PC-9 (cell line): ENCODE measurements at regions not wholly inside any gene's neighbourhood (a gene's known extent, or its start where the extent isn't known, plus 50 kb on each side); places are given as distances from the start of the nearest gene placed in this dataset.

Experiments
- BruUV-seq: library from RNA; stranded (reverse); fragments of 400-500 nt; replicated peaks from 2 replicates; lab custom pipeline; 2021; lab: Mats Ljungman, UMichigan
- CTCF ChIA-PET: fragments of 300-600 bp; sonication (Branson Sonifier 250); formaldehyde crosslinking; loops from one replicate; lab custom pipeline; 2022; ENCODE audit warnings: antibody characterized with exemption; lab: Charles Lee
- POLR2A ChIA-PET: fragments of 300-600 bp; sonication (Branson Sonifier 250); formaldehyde crosslinking; loops from one replicate; lab custom pipeline; 2022; ENCODE audit warnings: antibody characterized with exemption; ENCODE audit not compliant: unreplicated experiment; lab: Charles Lee
- DNase-seq, 2 experiments: peaks; one replicate each; pipeline versions ENCODE4 v3.0.0 to v3.0.0-alpha.2; 2015 to 2022; ENCODE audit warnings: mixed read lengths in 1 of 2
- H2AFZ ChIP-seq: fragments of 200-600 bp; sonication (generic); 2 replicates; pipeline ENCODE4 v1.8.1; 2017; ENCODE audit warnings: antibody characterized with exemption
- H3F3A ChIP-seq: fragments of 200-600 bp; sonication (generic); 2 replicates; pipeline ENCODE4 v1.8.1; 2017; ENCODE audit warnings: antibody characterized with exemption, mild to moderate bottlenecking, low read depth; ENCODE audit not compliant: insufficient read depth
- H3K27ac ChIP-seq: fragments of 200-600 bp; sonication (generic); 2 replicates; pipeline ENCODE4 v1.6.1; 2016; ENCODE audit warnings: mixed run types
- H3K27me3 ChIP-seq: fragments of 200-600 bp; sonication (generic); 2 replicates; pipeline ENCODE4 v1.6.1; 2016; ENCODE audit warnings: low read depth, mixed run types; ENCODE audit not compliant: insufficient read depth
- H3K36me3 ChIP-seq: fragments of 200-600 bp; sonication (generic); 2 replicates; pipeline ENCODE4 v1.6.1; 2016; ENCODE audit warnings: low read depth, mixed run types
- H3K4me1 ChIP-seq: fragments of 200-600 bp; sonication (generic); replicated peaks from 2 replicates; pipeline ENCODE4 v1.6.1; 2016; ENCODE audit warnings: mixed run types; ENCODE audit not compliant: insufficient read depth
- H3K4me2 ChIP-seq: fragments of 200-600 bp; sonication (generic); 2 replicates; pipeline ENCODE4 v1.6.1; 2017; ENCODE audit warnings: mixed run types
- H3K4me3 ChIP-seq: fragments of 200-600 bp; sonication (generic); 2 replicates; pipeline ENCODE4 v1.6.1; 2016; ENCODE audit warnings: mixed run types
- H3K79me2 ChIP-seq: fragments of 200-600 bp; sonication (generic); 2 replicates; pipeline ENCODE4 v1.6.1; 2017; ENCODE audit warnings: low read depth, mixed run types
- H3K9me2 ChIP-seq: fragments of 200-600 bp; sonication (generic); 2 replicates; pipeline ENCODE4 v1.8.1; 2017; ENCODE audit warnings: mild to moderate bottlenecking; ENCODE audit not compliant: insufficient read depth
- H3K9me3 ChIP-seq: fragments of 200-600 bp; sonication (generic); 2 replicates; pipeline ENCODE4 v1.8.1; 2016; ENCODE audit warnings: low read depth; ENCODE audit not compliant: insufficient read depth
- H4K20me1 ChIP-seq: fragments of 200-600 bp; sonication (generic); 2 replicates; pipeline ENCODE4 v1.8.1; 2017; ENCODE audit not compliant: insufficient read depth
- EZH2 ChIP-seq: fragments of 200-600 bp; sonication (generic); IDR thresholded peaks from 2 replicates; pipeline ENCODE4 v1.8.0; 2017; ENCODE audit warnings: antibody characterized with exemption, low read depth
- intact Hi-C: fragments of 100-400 bp; cut with micrococcal nuclease; formaldehyde crosslinking; loops from one replicate; pipeline ENCODE4 v1.10.0; 2022; ENCODE audit not compliant: unreplicated experiment
- TF ChIP-seq, protein P1 (sequence below): fragments of 200-600 bp; sonication (generic); conservative IDR thresholded peaks from 2 replicates; pipeline ENCODE4 v1.6.1; 2017; ENCODE audit warnings: mixed run types, antibody characterized with exemption, mild to moderate bottlenecking, moderate library complexity

DNA sequence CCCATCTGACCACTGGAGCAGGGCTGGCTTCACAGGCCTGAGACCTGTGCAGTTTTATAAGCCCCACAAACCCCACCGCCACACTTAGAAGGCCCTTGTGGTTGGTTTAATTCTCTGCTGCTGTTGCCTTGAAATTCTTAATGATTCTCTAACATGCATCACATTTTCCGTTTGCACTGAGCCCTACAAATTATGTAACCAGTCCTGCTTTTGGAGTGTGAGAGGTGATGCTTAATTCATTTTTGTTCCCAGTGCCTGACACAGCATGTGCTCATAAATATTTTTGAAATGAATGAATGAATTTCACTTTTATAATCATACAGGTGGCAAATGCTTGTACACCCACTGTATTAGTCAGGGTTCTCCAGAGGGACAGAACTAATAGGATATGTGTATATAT, 52.8 kb upstream of the PLXNC1 start:
- Histone ChIP-seq H2AFZ (no peak overlapping the region), H3K4me2 (no peak overlapping the region), H3K9me2 (no peaks in the 10 kb centered on the region), H3K79me2 (no peaks in the 10 kb centered on the region), H3K27ac (no peak overlapping the region), H4K20me1 (no peaks in the 10 kb centered on the region), H3K36me3 (no peaks in the 10 kb centered on the region), H3K9me3 (no peaks in the 10 kb centered on the region), H3K4me1 (peaks cover 23% of the 10 kb centered on the region), H3F3A (peaks cover 16% of the 10 kb centered on the region; the same call in 1 of the 2 replicates), H3K4me3 (no peak overlapping the region), H3K27me3 (no peaks in the 10 kb centered on the region)
- DNase-seq: no peak
- no TSS peak for BruUV-seq
- intact Hi-C loops: no loop called here
- ChIA-PET CTCF (no interaction called here), POLR2A (no interaction called here)
- TF ChIP-seq, protein P1, sequence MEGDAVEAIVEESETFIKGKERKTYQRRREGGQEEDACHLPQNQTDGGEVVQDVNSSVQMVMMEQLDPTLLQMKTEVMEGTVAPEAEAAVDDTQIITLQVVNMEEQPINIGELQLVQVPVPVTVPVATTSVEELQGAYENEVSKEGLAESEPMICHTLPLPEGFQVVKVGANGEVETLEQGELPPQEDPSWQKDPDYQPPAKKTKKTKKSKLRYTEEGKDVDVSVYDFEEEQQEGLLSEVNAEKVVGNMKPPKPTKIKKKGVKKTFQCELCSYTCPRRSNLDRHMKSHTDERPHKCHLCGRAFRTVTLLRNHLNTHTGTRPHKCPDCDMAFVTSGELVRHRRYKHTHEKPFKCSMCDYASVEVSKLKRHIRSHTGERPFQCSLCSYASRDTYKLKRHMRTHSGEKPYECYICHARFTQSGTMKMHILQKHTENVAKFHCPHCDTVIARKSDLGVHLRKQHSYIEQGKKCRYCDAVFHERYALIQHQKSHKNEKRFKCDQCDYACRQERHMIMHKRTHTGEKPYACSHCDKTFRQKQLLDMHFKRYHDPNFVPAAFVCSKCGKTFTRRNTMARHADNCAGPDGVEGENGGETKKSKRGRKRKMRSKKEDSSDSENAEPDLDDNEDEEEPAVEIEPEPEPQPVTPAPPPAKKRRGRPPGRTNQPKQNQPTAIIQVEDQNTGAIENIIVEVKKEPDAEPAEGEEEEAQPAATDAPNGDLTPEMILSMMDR: no peak
- TF ChIP-seq EZH2: no peak

DNA sequence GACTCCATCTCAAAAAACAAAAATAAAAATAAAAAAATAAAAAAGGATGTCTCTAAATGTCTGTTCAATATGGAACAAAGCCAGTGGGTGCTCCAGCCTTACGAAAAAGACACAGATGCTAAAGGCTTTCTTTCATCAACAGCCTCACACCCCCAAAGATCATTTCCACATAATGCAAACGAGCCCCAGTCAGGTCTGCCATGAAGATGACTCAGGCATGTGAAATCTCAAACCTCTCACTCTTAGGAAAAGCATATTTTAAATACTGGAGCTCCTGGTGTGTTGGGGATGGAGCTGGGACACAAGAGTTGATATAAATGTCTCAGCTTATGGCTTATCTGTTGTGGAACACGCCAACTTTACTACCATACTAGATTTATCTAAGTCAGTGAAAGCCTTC, 49.9 kb upstream of the PLXNC1 start:
- Histone ChIP-seq H3K4me1 (peaks cover 34% of the 10 kb centered on the region), H3K9me2 (no peaks in the 10 kb centered on the region), H3K4me2 (no peak overlapping the region), H3K27ac (no peak overlapping the region), H3K27me3 (no peaks in the 10 kb centered on the region), H4K20me1 (no peaks in the 10 kb centered on the region), H3K79me2 (no peaks in the 10 kb centered on the region), H2AFZ (no peak overlapping the region), H3F3A (peaks cover 21% of the 10 kb centered on the region; the same call in 1 of the 2 replicates), H3K36me3 (no peaks in the 10 kb centered on the region), H3K4me3 (no peak overlapping the region), H3K9me3 (no peaks in the 10 kb centered on the region)
- POLR2A ChIA-PET: no interaction called here
- peak in 1 of 2 experiments; percentile 20 for DNase-seq
- TF ChIP-seq EZH2: no peak
- TF ChIP-seq, protein P1: no peak
- CTCF ChIA-PET: interaction anchor here (1.1 kb wide), 1 partner anchor 357 kb away, joined by 8 read pairs; no protein-coding TSS in a partner anchor
- intact Hi-C loops: loop anchor here (2.0 kb wide), 1 partner anchor 218 kb away; no protein-coding TSS in a partner anchor
- BruUV-seq: no TSS peak
